ENCODE measurements at regions not wholly inside any gene's neighbourhood (a gene's known extent, or its start where the extent isn't known, plus 50 kb on each side); places are given as distances from the start of the nearest gene placed in this dataset.

DNA sequence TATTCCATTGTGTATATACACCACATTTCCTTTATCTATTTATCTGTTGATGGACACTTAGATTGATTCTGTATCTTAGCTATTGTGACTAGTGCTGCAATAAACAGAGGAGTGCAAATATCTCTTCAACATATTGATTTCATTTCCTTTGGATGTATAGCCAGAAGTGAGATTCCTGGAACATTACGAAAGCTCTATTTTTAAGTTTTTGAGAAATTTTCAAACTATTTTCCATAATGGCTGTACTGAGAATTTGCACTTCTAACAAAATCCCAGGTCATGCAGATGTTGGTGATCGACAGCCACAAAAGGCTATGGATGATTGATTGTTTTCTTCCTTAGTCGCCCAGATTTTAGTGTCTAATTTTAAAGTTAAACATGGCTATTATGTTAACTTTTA is 132.7 kb upstream of the MTAP start:
- TF ChIP-seq TAF1 (IDR thresholded peaks at IDR 0.05; ENCODE audit: low read depth, low read length): no peak
- no peak for TF ChIP-seq POLR2AphosphoS5 (IDR thresholded peaks at IDR 0.05; ENCODE audit: low read depth, low read length)
- no peak for TF ChIP-seq POLR2A (IDR thresholded peaks at IDR 0.05; ENCODE audit: low read depth, low read length)

All from GM12891 (cell line).